ENCODE measurements at regions not wholly inside any gene's neighbourhood (a gene's known extent, or its start where the extent isn't known, plus 50 kb on each side); places are given as distances from the start of the nearest gene placed in this dataset.

DNA sequence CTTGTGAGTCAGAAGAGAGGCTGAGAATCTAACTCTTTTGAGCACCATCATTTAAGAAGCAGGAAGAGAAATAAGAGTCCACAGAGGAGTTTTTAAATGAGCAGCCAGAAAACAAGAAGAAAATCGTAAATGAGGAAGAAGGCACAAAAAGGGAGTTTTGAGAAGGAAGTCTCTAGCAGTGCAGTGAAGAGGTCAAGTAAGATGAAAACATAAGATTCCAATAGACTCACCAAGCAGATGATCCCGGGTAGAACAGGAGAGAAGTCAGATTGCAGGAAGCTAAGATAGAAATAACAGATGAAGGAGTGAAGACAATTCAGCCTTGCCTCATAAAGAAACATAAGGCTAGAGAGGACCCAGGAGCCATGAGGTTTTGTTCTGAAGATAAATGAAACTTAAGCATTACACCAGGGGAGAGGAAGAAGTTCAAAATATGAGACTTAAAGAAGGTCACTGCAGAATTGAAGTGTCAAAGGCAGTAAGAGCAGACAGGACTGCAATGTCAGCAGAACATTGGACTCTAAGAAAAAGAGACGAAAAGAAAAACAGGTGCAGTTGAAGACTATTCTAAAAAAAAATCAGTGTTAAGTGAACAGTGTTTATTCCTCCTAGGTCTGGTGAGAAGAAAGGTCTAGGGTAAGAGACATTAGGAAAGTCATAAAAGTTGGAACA is 229.0 kb downstream of the SEC23A start:
- H3K27me3 ChIP-seq, result no peaks in the 10 kb centered on the region
- TF ChIP-seq POLR2A (IDR thresholded peaks at IDR 0.05), result no peak
- TF ChIP-seq, protein P1, sequence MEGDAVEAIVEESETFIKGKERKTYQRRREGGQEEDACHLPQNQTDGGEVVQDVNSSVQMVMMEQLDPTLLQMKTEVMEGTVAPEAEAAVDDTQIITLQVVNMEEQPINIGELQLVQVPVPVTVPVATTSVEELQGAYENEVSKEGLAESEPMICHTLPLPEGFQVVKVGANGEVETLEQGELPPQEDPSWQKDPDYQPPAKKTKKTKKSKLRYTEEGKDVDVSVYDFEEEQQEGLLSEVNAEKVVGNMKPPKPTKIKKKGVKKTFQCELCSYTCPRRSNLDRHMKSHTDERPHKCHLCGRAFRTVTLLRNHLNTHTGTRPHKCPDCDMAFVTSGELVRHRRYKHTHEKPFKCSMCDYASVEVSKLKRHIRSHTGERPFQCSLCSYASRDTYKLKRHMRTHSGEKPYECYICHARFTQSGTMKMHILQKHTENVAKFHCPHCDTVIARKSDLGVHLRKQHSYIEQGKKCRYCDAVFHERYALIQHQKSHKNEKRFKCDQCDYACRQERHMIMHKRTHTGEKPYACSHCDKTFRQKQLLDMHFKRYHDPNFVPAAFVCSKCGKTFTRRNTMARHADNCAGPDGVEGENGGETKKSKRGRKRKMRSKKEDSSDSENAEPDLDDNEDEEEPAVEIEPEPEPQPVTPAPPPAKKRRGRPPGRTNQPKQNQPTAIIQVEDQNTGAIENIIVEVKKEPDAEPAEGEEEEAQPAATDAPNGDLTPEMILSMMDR (IDR thresholded peaks at IDR 0.05), result no peak
- no peak overlapping the region for H3K4me3 ChIP-seq
- intact Hi-C loops (cut with DNase I), result no loop called here
- 57 to 63% methylated on average over 3 of the region's 3 CpGs for WGBS, 2 donors
- H3K27ac ChIP-seq, result no peak overlapping the region
- no peaks in the 10 kb centered on the region for H3K9me3 ChIP-seq
- no peak for DNase-seq
- H3K4me1 ChIP-seq, result no peaks in the 10 kb centered on the region
- H3K36me3 ChIP-seq, result no peaks in the 10 kb centered on the region

DNA sequence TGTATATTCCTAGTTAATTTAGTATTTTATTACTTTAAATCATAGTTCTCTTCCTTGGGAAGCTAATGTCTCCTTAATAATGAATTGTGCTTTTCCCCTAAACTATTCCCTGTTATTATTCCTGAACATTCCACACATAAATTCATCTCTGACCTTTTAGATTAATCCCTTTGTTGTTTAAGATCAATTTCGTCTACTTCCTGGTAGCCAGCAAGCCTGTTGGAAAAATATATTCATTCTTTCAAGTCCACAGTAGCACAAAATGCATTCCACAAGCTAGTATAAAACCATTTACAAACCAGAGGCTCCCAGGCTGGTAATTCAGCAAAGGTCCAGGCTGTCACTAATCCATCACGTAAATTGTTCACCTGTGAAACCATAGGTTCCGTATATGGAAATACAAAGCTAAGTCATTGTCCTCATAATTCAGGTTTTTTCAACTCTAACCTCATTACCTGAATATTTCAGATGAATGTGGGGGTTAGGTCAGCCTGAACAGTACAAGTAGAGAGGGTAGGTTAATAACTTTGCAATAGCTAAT is 232.7 kb downstream of the SEC23A start:
- no peak for DNase-seq
- H3K9me3 ChIP-seq, result no peaks in the 10 kb centered on the region
- no peaks in the 10 kb centered on the region for H3K27me3 ChIP-seq
- intact Hi-C loops (cut with DNase I), result no loop called here
- H3K27ac ChIP-seq, result no peak overlapping the region
- peaks cover 0 to 4% (median 0%) of the 10 kb centered on the region in 3 donors for H3K4me1 ChIP-seq
- TF ChIP-seq, protein P1 (IDR thresholded peaks at IDR 0.05), result no peak
- TF ChIP-seq POLR2A (IDR thresholded peaks at IDR 0.05), result no peak
- H3K36me3 ChIP-seq, result no peaks in the 10 kb centered on the region
- WGBS, 2 donors, result 67 to 76% methylated on average over 3 of the region's 3 CpGs
- H3K4me3 ChIP-seq, result no peak overlapping the region

DNA sequence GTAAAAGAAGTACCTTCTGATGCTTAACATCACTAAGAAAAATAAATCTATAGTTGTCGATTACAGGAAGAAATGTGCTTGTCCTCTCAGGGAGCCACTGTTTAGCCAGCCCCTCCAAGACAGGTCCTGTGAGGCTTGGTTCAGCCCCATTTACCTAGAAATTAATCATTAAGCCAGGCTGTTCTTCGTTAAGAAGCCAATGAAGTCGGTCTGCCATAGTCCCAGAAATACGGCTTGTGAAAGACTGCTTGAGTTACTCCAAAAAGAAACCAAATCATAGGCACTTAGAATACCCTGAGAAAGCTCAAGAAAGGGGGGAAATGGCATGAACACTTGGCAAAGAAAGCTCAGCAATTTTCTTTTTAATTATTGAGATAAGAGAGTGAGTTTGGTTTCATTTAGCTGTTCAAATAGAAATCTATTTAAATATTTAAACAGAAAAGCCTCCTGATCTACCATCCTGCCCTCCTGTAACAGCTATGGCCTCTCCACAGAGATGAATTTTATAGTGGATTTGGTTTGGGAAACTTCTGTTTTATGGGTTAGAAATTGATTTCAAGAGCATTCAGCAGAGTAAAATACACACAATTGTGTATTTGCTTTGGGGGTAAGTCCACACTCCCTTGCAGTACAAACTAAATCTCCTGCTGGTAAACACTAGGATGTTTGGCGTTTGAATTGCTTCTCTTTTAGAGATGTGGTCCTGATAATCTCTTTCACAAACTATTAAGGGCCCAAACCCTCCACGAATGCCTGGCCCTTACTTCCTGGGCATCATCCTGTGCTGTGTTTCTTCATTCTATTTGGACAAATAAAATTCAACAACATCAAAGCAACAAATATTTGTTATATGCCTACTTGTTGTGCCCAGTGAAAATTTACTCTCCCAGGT is 234.4 kb downstream of the SEC23A start:
- H3K27ac ChIP-seq, result no peak overlapping the region
- 67 to 68% methylated on average over 6 of the region's 6 CpGs for WGBS, 2 donors
- H3K4me3 ChIP-seq, result no peak overlapping the region
- no peaks in the 10 kb centered on the region for H3K9me3 ChIP-seq
- H3K36me3 ChIP-seq, result no peaks in the 10 kb centered on the region
- peaks cover 0 to 4% (median 0%) of the 10 kb centered on the region in 3 donors for H3K4me1 ChIP-seq
- no peak for DNase-seq
- TF ChIP-seq, protein P1 (IDR thresholded peaks at IDR 0.05), result no peak
- no peak for TF ChIP-seq POLR2A (IDR thresholded peaks at IDR 0.05)
- no peaks in the 10 kb centered on the region for H3K27me3 ChIP-seq
- intact Hi-C loops (cut with DNase I), result loop anchor here (5.0 kb wide), 1 partner anchor 146 kb away; no protein-coding TSS in a partner anchor

DNA sequence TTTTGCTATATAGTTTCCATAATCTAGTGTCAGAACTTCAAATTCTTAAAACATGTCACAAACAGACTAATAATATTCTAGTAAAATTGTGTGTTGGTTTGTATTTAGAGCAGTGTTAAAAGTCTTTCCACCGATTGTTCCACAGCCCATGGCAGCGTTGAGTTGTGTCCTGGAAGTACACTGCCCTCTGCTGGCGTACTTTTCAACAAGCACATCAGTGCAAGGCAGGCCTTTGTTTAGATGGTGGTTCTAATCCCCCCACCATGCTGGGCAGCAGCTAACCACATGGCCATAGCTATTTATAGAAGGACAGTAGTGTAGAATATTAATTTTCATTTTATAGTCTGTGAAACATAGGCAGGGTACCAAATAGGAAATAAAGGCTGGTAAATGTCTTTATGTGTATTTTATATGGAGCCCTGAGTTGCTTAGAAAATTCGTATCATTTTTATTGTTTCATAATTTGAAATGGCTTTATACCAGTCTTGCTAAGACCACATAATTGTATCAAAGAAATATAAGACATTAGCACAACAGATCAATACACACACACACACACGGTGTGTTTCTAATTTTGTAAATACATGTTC is 235.4 kb downstream of the SEC23A start:
- Histone ChIP-seq H3K27me3 (no peaks in the 10 kb centered on the region), H3K36me3 (no peaks in the 10 kb centered on the region), H3K9me3 (no peaks in the 10 kb centered on the region), H3K4me3 (no peak overlapping the region), H3K4me1 (peaks cover 0 to 4% (median 0%) of the 10 kb centered on the region in 3 donors), H3K27ac (no peak overlapping the region)
- DNase-seq, result peak; percentile 13
- intact Hi-C loops (cut with DNase I), result loop anchor here (5.0 kb wide), 1 partner anchor 145 kb away; no protein-coding TSS in a partner anchor
- WGBS, 2 donors, result 35 to 37% methylated on average over 5 of the region's 5 CpGs
- no peak for TF ChIP-seq POLR2A (IDR thresholded peaks at IDR 0.05)
- TF ChIP-seq, protein P1 (IDR thresholded peaks at IDR 0.05), result peak; percentile 58 to 80 (median 71)
